GM21529 (cell line): ENCODE measurements at regions not wholly inside any gene's neighbourhood (a gene's known extent, or its start where the extent isn't known, plus 50 kb on each side); places are given as distances from the start of the nearest gene placed in this dataset.

Source experiments
- ATAC-seq: cut with Tn5 transposase; IDR thresholded peaks from one replicate; pipeline ENCODE4 v1.9.1; 2021; ENCODE audit not compliant: unreplicated experiment

- no peak for ATAC-seq
Observed at GRCh38 chr2:146031158-146031557, 1511.2 kb upstream of the ZEB2 start.

- ATAC-seq: no peak
Observed at GRCh38 chr2:146027156-146027555, 1507.2 kb upstream of the ZEB2 start.

GRCh38 chr2:146025519-146025918 lies 1505.6 kb upstream of the ZEB2 start:
- no peak for ATAC-seq

GRCh38 chr2:146024212-146024743 lies 1504.4 kb upstream of the ZEB2 start:
- ATAC-seq: no peak

- no peak for ATAC-seq
Observed at GRCh38 chr2:146004462-146004861, 1484.5 kb upstream of the ZEB2 start.

GRCh38 chr2:146003337-146003736 lies 1483.4 kb upstream of the ZEB2 start:
- ATAC-seq: no peak

GRCh38 chr2:145994910-145995309 lies 1475.0 kb upstream of the ZEB2 start:
- no peak for ATAC-seq

- ATAC-seq: no peak
Observed at GRCh38 chr2:145992572-145992971, 1472.7 kb upstream of the ZEB2 start.

GRCh38 chr2:145987793-145988192 lies 1467.9 kb upstream of the ZEB2 start:
- ATAC-seq: no peak

- ATAC-seq: no peak
Observed at GRCh38 chr2:145985517-145985916, 1465.6 kb upstream of the ZEB2 start.

GRCh38 chr2:145984580-145984979 lies 1464.7 kb upstream of the ZEB2 start:
- ATAC-seq: no peak

- ATAC-seq: no peak
Observed at GRCh38 chr2:145980318-145980717, 1460.4 kb upstream of the ZEB2 start.

GRCh38 chr2:145975406-145975805 lies 1455.5 kb upstream of the ZEB2 start:
- ATAC-seq: no peak

GRCh38 chr2:145961846-145962245 lies 1441.9 kb upstream of the ZEB2 start:
- ATAC-seq: no peak

- no peak for ATAC-seq
Observed at GRCh38 chr2:145960479-145961163, 1440.7 kb upstream of the ZEB2 start.

- no peak for ATAC-seq
Observed at GRCh38 chr2:145958611-145959010, 1438.7 kb upstream of the ZEB2 start.

GRCh38 chr2:145957929-145958328 lies 1438.0 kb upstream of the ZEB2 start:
- ATAC-seq: no peak

- ATAC-seq: no peak
Observed at GRCh38 chr2:145939949-145940348, 1420.0 kb upstream of the ZEB2 start.

GRCh38 chr2:145935016-145935415 lies 1415.1 kb upstream of the ZEB2 start:
- ATAC-seq: no peak

GRCh38 chr2:145931781-145932395 lies 1412.0 kb upstream of the ZEB2 start:
- no peak for ATAC-seq

- no peak for ATAC-seq
Observed at GRCh38 chr2:145930318-145930717, 1410.4 kb upstream of the ZEB2 start.

- ATAC-seq: no peak
Observed at GRCh38 chr2:145927131-145927950, 1407.4 kb upstream of the ZEB2 start.
